ENCODE measurements at regions not wholly inside any gene's neighbourhood (a gene's known extent, or its start where the extent isn't known, plus 50 kb on each side); places are given as distances from the start of the nearest gene placed in this dataset.

- no peak for TF ChIP-seq CTCF (IDR thresholded peaks at IDR 0.05)
- no peak for TF ChIP-seq EP300 (IDR thresholded peaks at IDR 0.05)
- TF ChIP-seq POLR2AphosphoS5 (IDR thresholded peaks at IDR 0.05), result no peak
- no peak for TF ChIP-seq POLR2A (IDR thresholded peaks at IDR 0.05; ENCODE audit: low read depth)
Measured at GRCh38 chr11:128291835-128292234, 295.5 kb downstream of the ETS1 start.
